CD4-positive, alpha-beta T cell treated with Interleukin-21 for 1 hour (primary cell): ENCODE measurements at regions not wholly inside any gene's neighbourhood (a gene's known extent, or its start where the extent isn't known, plus 50 kb on each side); places are given as distances from the start of the nearest gene placed in this dataset.
"Not testable (repeated sequence)": the region's sequence is repeated elsewhere in the genome, so short reads cannot be mapped to it uniquely, and the experiment has no call there.

ENCODE experiments used
- DNase-seq: peaks from one replicate; pipeline ENCODE4 v3.0.0-alpha.2; 2020

GRCh38 chr5:88090506-88090905, 178.1 kb downstream of the TMEM161B start:
- DNase-seq: no peak

GRCh38 chr5:88089719-88090390, 178.8 kb downstream of the TMEM161B start:
- DNase-seq: no peak

GRCh38 chr5:88085462-88085861, 183.2 kb downstream of the TMEM161B start:
- no peak for DNase-seq

GRCh38 chr5:88081877-88082276, 186.8 kb downstream of the TMEM161B start:
- DNase-seq: no peak

GRCh38 chr5:88063813-88064212, 204.8 kb downstream of the TMEM161B start:
- no peak for DNase-seq

GRCh38 chr5:88060194-88060593, 208.5 kb downstream of the TMEM161B start:
- DNase-seq: no peak

GRCh38 chr5:88058625-88059024, 210.0 kb downstream of the TMEM161B start:
- DNase-seq: no peak

- not testable (repeated sequence) for DNase-seq
Observed at GRCh38 chr5:88052468-88052867, 216.2 kb downstream of the TMEM161B start.

- no peak for DNase-seq
Observed at GRCh38 chr5:88051148-88051547, 217.5 kb downstream of the TMEM161B start.

GRCh38 chr5:88049737-88050136, 218.9 kb downstream of the TMEM161B start:
- DNase-seq: no peak

- DNase-seq: no peak
Observed at GRCh38 chr5:88049156-88049555, 219.5 kb downstream of the TMEM161B start.

GRCh38 chr5:88045931-88046461, 222.6 kb downstream of the TMEM161B start:
- DNase-seq: no peak

GRCh38 chr5:88045165-88045564, 223.5 kb downstream of the TMEM161B start:
- DNase-seq: no peak

GRCh38 chr5:88034520-88034919, 234.1 kb downstream of the TMEM161B start:
- DNase-seq: no peak

GRCh38 chr5:88033191-88033590, 235.5 kb downstream of the TMEM161B start:
- DNase-seq: no peak

- no peak for DNase-seq
Observed at GRCh38 chr5:88029011-88029410, 239.6 kb downstream of the TMEM161B start.

GRCh38 chr5:88021141-88021540, 247.5 kb downstream of the TMEM161B start:
- DNase-seq: no peak

- not testable (repeated sequence) for DNase-seq
Observed at GRCh38 chr5:88014984-88015383, 253.7 kb downstream of the TMEM161B start.

- no peak for DNase-seq
Observed at GRCh38 chr5:88000877-88001276, 267.8 kb downstream of the TMEM161B start.

- DNase-seq: no peak
Observed at GRCh38 chr5:87997662-87998061, 271.0 kb downstream of the TMEM161B start.

- no peak for DNase-seq
Observed at GRCh38 chr5:87966213-87966612, 302.4 kb downstream of the TMEM161B start.

GRCh38 chr5:87954121-87954520, 314.5 kb downstream of the TMEM161B start:
- DNase-seq: no peak

GRCh38 chr5:87951661-87952060, 317.0 kb downstream of the TMEM161B start:
- DNase-seq: no peak

GRCh38 chr5:87949676-87950631, 318.7 kb downstream of the TMEM161B start:
- DNase-seq: no peak
